SH-SY5Y (cell line): ENCODE measurements at regions not wholly inside any gene's neighbourhood (a gene's known extent, or its start where the extent isn't known, plus 50 kb on each side); places are given as distances from the start of the nearest gene placed in this dataset.

Experiments used
- GATA2 ChIP-seq: IDR thresholded peaks from 2 replicates; pipeline ENCODE4 v1.6.1; 2011; ENCODE audit warnings: mild to moderate bottlenecking, low read depth, low read length
- GATA3 ChIP-seq: IDR thresholded peaks from 2 replicates; pipeline ENCODE4 v1.6.1; 2011; ENCODE audit warnings: low read depth, mild to moderate bottlenecking, low read length, moderate library complexity

DNA sequence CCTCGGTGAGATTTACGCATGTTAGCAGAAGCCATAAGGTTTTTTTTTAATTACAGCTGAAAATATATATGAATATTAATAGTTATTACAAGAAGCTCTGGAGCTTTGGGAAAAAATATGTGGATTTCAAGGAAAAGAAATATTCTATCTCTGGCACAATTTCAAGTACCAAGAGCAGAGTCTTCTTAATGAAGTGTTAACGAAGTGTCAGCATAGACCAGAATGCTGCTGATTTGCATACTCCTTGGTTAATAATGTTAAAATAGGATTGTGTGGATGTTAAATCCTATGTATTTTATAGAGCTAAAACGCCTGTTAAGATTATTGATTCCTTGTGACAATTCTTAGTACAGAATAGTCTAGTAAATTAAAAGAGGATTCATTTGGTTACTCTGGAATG, 57.0 kb upstream of the FAT3 start:
- TF ChIP-seq GATA2 (no peak), GATA3 (no peak)
